ENCODE measurements at regions not wholly inside any gene's neighbourhood (a gene's known extent, or its start where the extent isn't known, plus 50 kb on each side); places are given as distances from the start of the nearest gene placed in this dataset.

- no peak for DNase-seq (ENCODE audit: low read depth)
- H3K4me3 ChIP-seq (ENCODE audit: low read length): no peak overlapping the region
- TF ChIP-seq CTCF (conservative IDR thresholded peaks at IDR 0.05; ENCODE audit: low read length): no peak
These were observed 105.4 kb downstream of the RFX6 start for GRCh38 chr6:116982401-116982800.

- DNase-seq (ENCODE audit: low read depth): no peak
- H3K4me3 ChIP-seq (ENCODE audit: low read length): no peak overlapping the region
- TF ChIP-seq CTCF (conservative IDR thresholded peaks at IDR 0.05; ENCODE audit: low read length): no peak
These were observed 106.3 kb downstream of the RFX6 start for GRCh38 chr6:116983375-116983774.

- DNase-seq (ENCODE audit: low read depth): no peak
- no peak for TF ChIP-seq CTCF (conservative IDR thresholded peaks at IDR 0.05; ENCODE audit: low read length)
- no peak overlapping the region for H3K4me3 ChIP-seq (ENCODE audit: low read length)
These were observed 109.8 kb downstream of the RFX6 start for GRCh38 chr6:116986819-116987218.

- TF ChIP-seq CTCF (conservative IDR thresholded peaks at IDR 0.05; ENCODE audit: low read length): no peak
- H3K4me3 ChIP-seq (ENCODE audit: low read length): no peak overlapping the region
- no peak for DNase-seq (ENCODE audit: low read depth)
These were observed 113.6 kb downstream of the RFX6 start for GRCh38 chr6:116990679-116991078.

GRCh38 chr6:116992546-116992945 is 115.5 kb downstream of the RFX6 start:
- no peak for TF ChIP-seq CTCF (conservative IDR thresholded peaks at IDR 0.05; ENCODE audit: low read length)
- DNase-seq (ENCODE audit: low read depth): no peak
- no peak overlapping the region for H3K4me3 ChIP-seq (ENCODE audit: low read length)

GRCh38 chr6:116994447-116994846 is 117.4 kb downstream of the RFX6 start:
- TF ChIP-seq CTCF (conservative IDR thresholded peaks at IDR 0.05; ENCODE audit: low read length): no peak
- no peak for DNase-seq (ENCODE audit: low read depth)
- H3K4me3 ChIP-seq (ENCODE audit: low read length): no peak overlapping the region

GRCh38 chr6:116996842-116997241 is 119.8 kb downstream of the RFX6 start:
- no peak for TF ChIP-seq CTCF (conservative IDR thresholded peaks at IDR 0.05; ENCODE audit: low read length)
- no peak overlapping the region for H3K4me3 ChIP-seq (ENCODE audit: low read length)
- DNase-seq (ENCODE audit: low read depth): no peak

Data from AG10803 (cell line).